GM12878 (cell line): ENCODE measurements at regions not wholly inside any gene's neighbourhood (a gene's known extent, or its start where the extent isn't known, plus 50 kb on each side); places are given as distances from the start of the nearest gene placed in this dataset.

Experiments used
- BACH1 ChIP-seq: fragments of 450-650 bp; IDR thresholded peaks from 2 replicates; pipeline ENCODE4 v1.6.1; 2017; ENCODE audit warnings: mild to moderate bottlenecking, borderline replicate concordance
- EP300 ChIP-seq, 2 experiments: fragments of 150-350 bp in 1 of 2; IDR thresholded peaks; 2 replicates each; pipeline ENCODE4 v1.6.1; 2011 to 2012; ENCODE audit warnings: low read depth in 2 of 2, low read length in 2 of 2, borderline replicate concordance in 1 of 2, improper control_type of control experiment in 1 of 2, inconsistent platforms in 1 of 2; ENCODE audit not compliant: control insufficient read depth in 1 of 2
- ETV6 ChIP-seq, 2 experiments: fragments of 450-650 bp in 1 of 2; IDR thresholded peaks in 1 of 2; conservative IDR thresholded peaks in 1 of 2; 2 replicates each; pipeline ENCODE4 v1.6.1; 2014; ENCODE audit warnings: antibody characterized with exemption in 1 of 2, borderline replicate concordance in 1 of 2, low read depth in 1 of 2, mild to moderate bottlenecking in 1 of 2, moderate library complexity in 1 of 2
- HDAC2 ChIP-seq: fragments of 200-600 bp; sonication (generic); IDR thresholded peaks from 2 replicates; pipeline ENCODE4 v1.6.1; 2017
- SRF ChIP-seq, 2 experiments: IDR thresholded peaks; 2 replicates each; pipeline ENCODE4 v1.6.1; 2011; ENCODE audit warnings: low read depth in 2 of 2, low read length in 2 of 2, mild to moderate bottlenecking in 1 of 2, moderate library complexity in 1 of 2
- TAF1 ChIP-seq: IDR thresholded peaks from 2 replicates; pipeline ENCODE4 v1.6.1; 2011; ENCODE audit warnings: mild to moderate bottlenecking, low read depth, low read length, borderline replicate concordance
- ZNF274 ChIP-seq: IDR thresholded peaks from one replicate; pipeline ENCODE4 v1.8.0; 2011; ENCODE audit not compliant: insufficient read length, insufficient read depth
- TF ChIP-seq, protein P1 (sequence below): fragments of 450-650 bp; IDR thresholded peaks from 2 replicates; pipeline ENCODE4 v1.6.1; 2017; ENCODE audit warnings: mild to moderate bottlenecking
- TF ChIP-seq, protein P2 (sequence below): IDR thresholded peaks from 2 replicates; pipeline ENCODE4 v1.6.1; 2012; ENCODE audit warnings: low read depth, low read length, improper control_type of control experiment
- TF ChIP-seq, protein P3 (sequence below): fragments of 450-650 bp; IDR thresholded peaks from 2 replicates; pipeline ENCODE4 v1.6.1; 2017; ENCODE audit warnings: mild to moderate bottlenecking, low read depth, inconsistent platforms; ENCODE audit not compliant: poor library complexity, severe bottlenecking
- TF ChIP-seq, protein P4 (sequence below), 3 experiments: IDR thresholded peaks in 2 of 3; conservative IDR thresholded peaks in 1 of 3; 2 replicates each; pipeline ENCODE4 v1.5.1; 2011; ENCODE audit warnings: low read depth in 3 of 3, low read length in 3 of 3, mild to moderate bottlenecking in 3 of 3, control low read depth in 2 of 3, moderate library complexity in 2 of 3, inconsistent platforms in 1 of 3, mixed read lengths in 1 of 3; ENCODE audit not compliant: control insufficient read depth in 2 of 3, insufficient read depth in 1 of 3; ENCODE audit errors: extremely low read depth in 1 of 3
- TF ChIP-seq, protein P5 (sequence below): fragments of 450-650 bp; formaldehyde crosslinking; IDR thresholded peaks from 2 replicates; pipeline ENCODE4 v1.4.0; 2020; ENCODE audit warnings: mild to moderate bottlenecking, moderate library complexity
- TF ChIP-seq, protein P6 (sequence below): fragments of 450-650 bp; conservative IDR thresholded peaks from 2 replicates; pipeline ENCODE4 v1.6.1; 2017; ENCODE audit warnings: mild to moderate bottlenecking, moderate library complexity

DNA sequence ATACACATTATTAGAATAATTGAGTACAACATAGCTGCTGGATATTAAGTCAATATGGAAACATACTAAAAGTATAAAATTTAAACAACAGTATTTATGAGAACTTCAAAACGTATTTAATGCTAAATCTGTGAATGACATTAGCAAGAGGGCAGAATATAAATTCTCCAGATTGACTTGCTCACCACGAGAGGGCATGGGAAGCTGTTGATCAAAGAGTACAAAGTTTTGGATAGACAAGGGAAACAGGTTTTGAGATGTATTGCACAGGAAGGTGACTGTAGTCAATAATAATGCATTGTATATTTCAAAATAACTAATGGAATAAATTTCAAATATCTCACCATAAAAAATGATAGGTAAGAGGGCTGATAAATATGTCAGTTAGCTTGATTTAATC, 768.2 kb downstream of the CENPC start:
- TF ChIP-seq BACH1 (no peak), SRF (IDR thresholded peaks at IDR 0.05; ENCODE audit: low read depth in 2 of 2, low read length in 2 of 2) (no peak), HDAC2 (no peak), TAF1 (no peak), EP300 (IDR thresholded peaks at IDR 0.05; ENCODE audit: borderline replicate concordance in 1 of 2, control insufficient read depth in 1 of 2, low read depth in 2 of 2, low read length in 2 of 2) (no peak), ETV6 (conservative IDR thresholded peaks at IDR 0.05 in 1 of 2, IDR thresholded peaks at IDR 0.05 in 1 of 2; ENCODE audit: borderline replicate concordance in 1 of 2, low read depth in 1 of 2) (no peak), ZNF274 (no peak)
- TF ChIP-seq, protein P1, sequence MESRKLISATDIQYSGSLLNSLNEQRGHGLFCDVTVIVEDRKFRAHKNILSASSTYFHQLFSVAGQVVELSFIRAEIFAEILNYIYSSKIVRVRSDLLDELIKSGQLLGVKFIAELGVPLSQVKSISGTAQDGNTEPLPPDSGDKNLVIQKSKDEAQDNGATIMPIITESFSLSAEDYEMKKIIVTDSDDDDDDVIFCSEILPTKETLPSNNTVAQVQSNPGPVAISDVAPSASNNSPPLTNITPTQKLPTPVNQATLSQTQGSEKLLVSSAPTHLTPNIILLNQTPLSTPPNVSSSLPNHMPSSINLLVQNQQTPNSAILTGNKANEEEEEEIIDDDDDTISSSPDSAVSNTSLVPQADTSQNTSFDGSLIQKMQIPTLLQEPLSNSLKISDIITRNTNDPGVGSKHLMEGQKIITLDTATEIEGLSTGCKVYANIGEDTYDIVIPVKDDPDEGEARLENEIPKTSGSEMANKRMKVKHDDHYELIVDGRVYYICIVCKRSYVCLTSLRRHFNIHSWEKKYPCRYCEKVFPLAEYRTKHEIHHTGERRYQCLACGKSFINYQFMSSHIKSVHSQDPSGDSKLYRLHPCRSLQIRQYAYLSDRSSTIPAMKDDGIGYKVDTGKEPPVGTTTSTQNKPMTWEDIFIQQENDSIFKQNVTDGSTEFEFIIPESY: no peak
- TF ChIP-seq, protein P2, sequence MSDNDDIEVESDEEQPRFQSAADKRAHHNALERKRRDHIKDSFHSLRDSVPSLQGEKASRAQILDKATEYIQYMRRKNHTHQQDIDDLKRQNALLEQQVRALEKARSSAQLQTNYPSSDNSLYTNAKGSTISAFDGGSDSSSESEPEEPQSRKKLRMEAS: no peak
- TF ChIP-seq, protein P3, sequence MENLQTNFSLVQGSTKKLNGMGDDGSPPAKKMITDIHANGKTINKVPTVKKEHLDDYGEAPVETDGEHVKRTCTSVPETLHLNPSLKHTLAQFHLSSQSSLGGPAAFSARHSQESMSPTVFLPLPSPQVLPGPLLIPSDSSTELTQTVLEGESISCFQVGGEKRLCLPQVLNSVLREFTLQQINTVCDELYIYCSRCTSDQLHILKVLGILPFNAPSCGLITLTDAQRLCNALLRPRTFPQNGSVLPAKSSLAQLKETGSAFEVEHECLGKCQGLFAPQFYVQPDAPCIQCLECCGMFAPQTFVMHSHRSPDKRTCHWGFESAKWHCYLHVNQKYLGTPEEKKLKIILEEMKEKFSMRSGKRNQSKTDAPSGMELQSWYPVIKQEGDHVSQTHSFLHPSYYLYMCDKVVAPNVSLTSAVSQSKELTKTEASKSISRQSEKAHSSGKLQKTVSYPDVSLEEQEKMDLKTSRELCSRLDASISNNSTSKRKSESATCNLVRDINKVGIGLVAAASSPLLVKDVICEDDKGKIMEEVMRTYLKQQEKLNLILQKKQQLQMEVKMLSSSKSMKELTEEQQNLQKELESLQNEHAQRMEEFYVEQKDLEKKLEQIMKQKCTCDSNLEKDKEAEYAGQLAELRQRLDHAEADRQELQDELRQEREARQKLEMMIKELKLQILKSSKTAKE: no peak
- TF ChIP-seq, protein P4, sequence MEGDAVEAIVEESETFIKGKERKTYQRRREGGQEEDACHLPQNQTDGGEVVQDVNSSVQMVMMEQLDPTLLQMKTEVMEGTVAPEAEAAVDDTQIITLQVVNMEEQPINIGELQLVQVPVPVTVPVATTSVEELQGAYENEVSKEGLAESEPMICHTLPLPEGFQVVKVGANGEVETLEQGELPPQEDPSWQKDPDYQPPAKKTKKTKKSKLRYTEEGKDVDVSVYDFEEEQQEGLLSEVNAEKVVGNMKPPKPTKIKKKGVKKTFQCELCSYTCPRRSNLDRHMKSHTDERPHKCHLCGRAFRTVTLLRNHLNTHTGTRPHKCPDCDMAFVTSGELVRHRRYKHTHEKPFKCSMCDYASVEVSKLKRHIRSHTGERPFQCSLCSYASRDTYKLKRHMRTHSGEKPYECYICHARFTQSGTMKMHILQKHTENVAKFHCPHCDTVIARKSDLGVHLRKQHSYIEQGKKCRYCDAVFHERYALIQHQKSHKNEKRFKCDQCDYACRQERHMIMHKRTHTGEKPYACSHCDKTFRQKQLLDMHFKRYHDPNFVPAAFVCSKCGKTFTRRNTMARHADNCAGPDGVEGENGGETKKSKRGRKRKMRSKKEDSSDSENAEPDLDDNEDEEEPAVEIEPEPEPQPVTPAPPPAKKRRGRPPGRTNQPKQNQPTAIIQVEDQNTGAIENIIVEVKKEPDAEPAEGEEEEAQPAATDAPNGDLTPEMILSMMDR (IDR thresholded peaks at IDR 0.05 in 2 of 3, conservative IDR thresholded peaks at IDR 0.05 in 1 of 3; ENCODE audit: control insufficient read depth in 2 of 3, extremely low read depth in 1 of 3, insufficient read depth in 1 of 3, low read depth in 3 of 3, low read length in 3 of 3): no peak
- TF ChIP-seq, protein P5, sequence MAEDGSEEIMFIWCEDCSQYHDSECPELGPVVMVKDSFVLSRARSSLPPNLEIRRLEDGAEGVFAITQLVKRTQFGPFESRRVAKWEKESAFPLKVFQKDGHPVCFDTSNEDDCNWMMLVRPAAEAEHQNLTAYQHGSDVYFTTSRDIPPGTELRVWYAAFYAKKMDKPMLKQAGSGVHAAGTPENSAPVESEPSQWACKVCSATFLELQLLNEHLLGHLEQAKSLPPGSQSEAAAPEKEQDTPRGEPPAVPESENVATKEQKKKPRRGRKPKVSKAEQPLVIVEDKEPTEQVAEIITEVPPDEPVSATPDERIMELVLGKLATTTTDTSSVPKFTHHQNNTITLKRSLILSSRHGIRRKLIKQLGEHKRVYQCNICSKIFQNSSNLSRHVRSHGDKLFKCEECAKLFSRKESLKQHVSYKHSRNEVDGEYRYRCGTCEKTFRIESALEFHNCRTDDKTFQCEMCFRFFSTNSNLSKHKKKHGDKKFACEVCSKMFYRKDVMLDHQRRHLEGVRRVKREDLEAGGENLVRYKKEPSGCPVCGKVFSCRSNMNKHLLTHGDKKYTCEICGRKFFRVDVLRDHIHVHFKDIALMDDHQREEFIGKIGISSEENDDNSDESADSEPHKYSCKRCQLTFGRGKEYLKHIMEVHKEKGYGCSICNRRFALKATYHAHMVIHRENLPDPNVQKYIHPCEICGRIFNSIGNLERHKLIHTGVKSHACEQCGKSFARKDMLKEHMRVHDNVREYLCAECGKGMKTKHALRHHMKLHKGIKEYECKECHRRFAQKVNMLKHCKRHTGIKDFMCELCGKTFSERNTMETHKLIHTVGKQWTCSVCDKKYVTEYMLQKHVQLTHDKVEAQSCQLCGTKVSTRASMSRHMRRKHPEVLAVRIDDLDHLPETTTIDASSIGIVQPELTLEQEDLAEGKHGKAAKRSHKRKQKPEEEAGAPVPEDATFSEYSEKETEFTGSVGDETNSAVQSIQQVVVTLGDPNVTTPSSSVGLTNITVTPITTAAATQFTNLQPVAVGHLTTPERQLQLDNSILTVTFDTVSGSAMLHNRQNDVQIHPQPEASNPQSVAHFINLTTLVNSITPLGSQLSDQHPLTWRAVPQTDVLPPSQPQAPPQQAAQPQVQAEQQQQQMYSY (CRISPR knock-in tag): no peak
- TF ChIP-seq, protein P6, sequence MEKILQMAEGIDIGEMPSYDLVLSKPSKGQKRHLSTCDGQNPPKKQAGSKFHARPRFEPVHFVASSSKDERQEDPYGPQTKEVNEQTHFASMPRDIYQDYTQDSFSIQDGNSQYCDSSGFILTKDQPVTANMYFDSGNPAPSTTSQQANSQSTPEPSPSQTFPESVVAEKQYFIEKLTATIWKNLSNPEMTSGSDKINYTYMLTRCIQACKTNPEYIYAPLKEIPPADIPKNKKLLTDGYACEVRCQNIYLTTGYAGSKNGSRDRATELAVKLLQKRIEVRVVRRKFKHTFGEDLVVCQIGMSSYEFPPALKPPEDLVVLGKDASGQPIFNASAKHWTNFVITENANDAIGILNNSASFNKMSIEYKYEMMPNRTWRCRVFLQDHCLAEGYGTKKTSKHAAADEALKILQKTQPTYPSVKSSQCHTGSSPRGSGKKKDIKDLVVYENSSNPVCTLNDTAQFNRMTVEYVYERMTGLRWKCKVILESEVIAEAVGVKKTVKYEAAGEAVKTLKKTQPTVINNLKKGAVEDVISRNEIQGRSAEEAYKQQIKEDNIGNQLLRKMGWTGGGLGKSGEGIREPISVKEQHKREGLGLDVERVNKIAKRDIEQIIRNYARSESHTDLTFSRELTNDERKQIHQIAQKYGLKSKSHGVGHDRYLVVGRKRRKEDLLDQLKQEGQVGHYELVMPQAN: no peak
